GM10266 (cell line): ENCODE measurements at regions not wholly inside any gene's neighbourhood (a gene's known extent, or its start where the extent isn't known, plus 50 kb on each side); places are given as distances from the start of the nearest gene placed in this dataset.

Source experiments
- DNase-seq: peaks from one replicate; pipeline ENCODE4 v3.0.0; 2012; ENCODE audit errors: extremely low spot score
- TF ChIP-seq, protein P1 (sequence below): IDR thresholded peaks from 2 replicates; pipeline ENCODE4 v1.5.1; 2012; ENCODE audit warnings: mild to moderate bottlenecking, low read depth; ENCODE audit not compliant: control insufficient read depth, insufficient read depth; ENCODE audit errors: missing control alignments

DNA sequence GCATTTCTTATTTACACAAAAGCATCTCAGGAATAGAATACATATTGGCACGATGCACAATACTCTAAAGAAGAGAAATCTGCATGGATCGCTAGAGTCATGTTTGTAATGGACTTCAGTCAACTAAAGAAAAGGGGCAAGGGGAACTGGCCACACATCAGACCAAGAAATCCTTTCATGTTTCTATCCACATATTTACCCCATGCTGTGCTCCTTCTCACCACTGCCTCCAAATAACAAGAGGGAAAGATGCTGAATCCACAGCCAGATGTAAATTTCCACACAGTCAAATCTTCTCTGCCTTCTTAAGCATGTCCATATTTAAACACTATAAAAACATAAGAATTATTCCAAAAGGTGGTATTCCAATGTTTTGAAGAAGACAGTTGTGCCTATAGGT lies 67.6 kb downstream of the COX18 start:
- DNase-seq: no peak
- TF ChIP-seq, protein P1, sequence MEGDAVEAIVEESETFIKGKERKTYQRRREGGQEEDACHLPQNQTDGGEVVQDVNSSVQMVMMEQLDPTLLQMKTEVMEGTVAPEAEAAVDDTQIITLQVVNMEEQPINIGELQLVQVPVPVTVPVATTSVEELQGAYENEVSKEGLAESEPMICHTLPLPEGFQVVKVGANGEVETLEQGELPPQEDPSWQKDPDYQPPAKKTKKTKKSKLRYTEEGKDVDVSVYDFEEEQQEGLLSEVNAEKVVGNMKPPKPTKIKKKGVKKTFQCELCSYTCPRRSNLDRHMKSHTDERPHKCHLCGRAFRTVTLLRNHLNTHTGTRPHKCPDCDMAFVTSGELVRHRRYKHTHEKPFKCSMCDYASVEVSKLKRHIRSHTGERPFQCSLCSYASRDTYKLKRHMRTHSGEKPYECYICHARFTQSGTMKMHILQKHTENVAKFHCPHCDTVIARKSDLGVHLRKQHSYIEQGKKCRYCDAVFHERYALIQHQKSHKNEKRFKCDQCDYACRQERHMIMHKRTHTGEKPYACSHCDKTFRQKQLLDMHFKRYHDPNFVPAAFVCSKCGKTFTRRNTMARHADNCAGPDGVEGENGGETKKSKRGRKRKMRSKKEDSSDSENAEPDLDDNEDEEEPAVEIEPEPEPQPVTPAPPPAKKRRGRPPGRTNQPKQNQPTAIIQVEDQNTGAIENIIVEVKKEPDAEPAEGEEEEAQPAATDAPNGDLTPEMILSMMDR: no peak

DNA sequence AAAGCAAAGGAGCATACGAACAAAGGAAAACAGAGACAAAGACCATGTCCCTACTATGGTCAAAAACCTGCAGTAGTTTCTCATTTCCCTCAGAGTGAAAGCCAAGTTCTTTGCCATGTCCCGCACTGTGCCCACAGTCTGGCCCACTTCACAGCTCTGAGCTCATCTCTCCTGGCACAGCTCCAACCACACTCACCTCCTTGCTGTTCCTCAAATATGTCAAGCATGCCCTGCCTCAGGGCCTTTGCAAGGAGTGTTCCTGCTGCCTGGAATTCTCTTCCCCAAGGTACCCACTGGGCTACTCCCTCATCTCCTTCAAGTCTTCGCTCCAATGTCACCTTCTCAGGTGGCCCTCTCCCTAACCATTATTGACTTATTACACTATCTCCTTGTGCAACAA lies 72.1 kb downstream of the COX18 start:
- TF ChIP-seq, protein P1: no peak
- no peak for DNase-seq

DNA sequence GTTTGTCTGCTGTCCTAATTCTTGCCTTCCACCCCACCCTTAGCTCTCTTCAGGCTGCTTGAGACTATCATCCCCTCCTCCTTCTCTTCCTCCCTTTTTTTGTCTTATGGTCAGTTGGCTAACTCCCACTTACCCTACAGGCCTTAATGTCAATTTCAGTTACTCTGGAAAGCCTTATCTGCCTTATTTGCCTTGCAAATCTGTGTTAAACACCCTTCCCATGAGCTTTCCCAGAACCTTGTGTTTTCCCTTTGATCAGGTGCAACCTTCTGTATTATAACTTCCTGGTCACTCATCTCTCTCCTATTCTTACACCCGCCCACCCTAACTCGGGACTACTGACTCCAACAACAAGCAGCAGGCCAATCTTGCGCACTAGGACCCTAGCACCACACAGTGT lies 74.8 kb downstream of the COX18 start:
- TF ChIP-seq, protein P1: no peak
- DNase-seq: no peak

DNA sequence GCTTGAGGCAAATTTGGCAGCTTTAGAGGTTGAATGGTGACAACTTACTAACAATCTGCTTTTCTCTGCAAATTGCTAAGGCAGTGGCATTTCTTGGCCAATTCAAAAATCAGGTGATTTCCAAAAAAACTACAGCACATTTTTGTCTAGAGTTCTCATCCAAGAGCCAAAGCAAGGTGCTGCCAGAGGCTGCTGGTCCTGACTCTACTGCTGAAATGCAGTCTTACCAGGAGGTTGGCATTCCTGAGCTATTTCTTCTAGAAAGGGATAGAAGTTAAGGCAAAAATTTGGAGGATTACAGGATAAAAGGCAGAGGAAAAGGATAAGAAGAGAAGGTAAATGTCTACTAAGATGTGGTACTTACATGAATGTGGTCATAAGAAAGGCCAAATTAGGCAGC lies 75.6 kb downstream of the COX18 start:
- no peak for DNase-seq
- TF ChIP-seq, protein P1: no peak

DNA sequence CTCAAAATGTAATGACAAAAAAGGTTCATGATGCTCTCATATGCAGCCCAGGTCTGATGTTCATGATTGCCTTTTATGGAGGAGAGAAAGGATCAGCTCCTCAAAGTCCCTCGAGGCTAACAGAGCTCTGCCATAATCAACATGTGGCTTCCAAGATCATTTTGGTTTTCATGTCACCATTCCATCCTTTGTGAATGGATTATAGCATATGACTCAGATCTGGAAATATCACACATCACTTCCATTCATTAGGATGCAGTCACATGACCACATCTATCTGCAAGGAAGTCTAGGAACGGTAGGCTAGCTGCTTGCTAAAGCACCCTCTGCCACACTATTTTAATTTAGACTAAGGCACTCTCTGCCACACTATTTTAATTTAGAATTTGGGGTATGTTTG lies 77.6 kb downstream of the COX18 start:
- TF ChIP-seq, protein P1: no peak
- DNase-seq: no peak

DNA sequence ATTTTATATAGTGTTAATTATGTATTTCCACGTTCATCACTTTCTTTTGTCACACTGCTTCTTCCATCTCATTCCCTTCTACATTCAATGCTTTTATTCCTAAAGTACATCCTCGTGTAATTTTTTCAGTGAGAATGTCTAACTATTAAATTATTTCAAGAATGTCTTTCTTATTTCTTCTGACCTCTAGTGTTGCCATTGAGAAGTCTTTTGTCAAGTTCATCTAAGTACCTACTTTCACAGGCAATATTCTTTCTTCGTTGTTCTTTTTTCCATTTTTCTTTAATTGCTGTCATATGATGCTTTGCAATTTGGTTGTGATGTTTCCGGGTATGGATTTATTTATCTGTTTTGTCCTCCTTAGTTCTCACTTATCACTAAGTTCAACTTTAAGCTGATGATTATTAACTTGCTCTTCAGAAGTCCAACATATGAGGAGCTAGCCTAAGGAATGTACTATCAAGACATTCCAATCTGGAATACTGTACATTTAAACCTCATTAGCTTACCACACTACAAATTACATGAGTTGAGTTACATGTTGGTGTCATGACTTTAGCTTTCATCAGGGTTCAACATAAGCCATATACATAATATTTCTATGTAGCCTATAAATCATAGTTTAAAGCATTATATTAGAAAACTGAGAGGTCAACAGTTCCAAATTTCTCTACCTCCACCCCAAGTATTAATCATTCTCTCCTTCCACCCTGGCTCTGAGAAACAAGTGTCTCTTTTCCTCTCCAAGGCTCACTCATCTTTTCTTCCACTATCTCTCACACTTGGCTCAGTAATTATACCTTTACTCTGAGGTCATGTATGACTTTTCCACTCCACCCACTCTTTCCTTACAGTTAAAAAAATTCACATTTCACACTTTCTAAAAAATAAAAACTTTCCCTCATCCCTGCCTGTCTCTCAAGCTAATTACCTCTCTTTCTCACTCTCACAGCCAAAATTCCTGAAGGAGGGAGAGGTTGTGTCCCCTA lies 81.5 kb downstream of the COX18 start:
- TF ChIP-seq, protein P1: no peak
- no peak for DNase-seq

DNA sequence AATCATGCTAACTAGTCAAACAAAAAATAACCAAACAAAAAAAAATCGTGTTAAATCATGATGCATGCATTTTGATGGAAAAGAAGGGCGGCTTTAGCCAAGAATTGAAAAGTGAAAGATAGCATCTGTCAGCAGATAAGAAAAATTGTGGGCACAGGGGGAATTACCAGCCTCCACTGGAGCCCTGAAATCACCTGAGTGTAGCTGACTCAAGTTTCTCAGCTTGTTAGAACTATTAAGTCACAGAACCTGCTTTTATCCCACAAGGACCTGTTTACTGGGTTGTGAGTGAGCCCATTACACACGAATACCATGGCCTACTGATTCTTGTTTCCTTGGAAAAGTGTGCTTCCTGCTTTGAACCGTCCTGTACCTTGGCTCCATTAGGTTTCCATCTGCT lies 85.2 kb downstream of the COX18 start:
- TF ChIP-seq, protein P1: no peak
- no peak for DNase-seq
